Lower lobe of right lung (tissue), 2 donors: ENCODE measurements at regions not wholly inside any gene's neighbourhood (a gene's known extent, or its start where the extent isn't known, plus 50 kb on each side); places are given as distances from the start of the nearest gene placed in this dataset.
"Not testable (repeated sequence)": the region's sequence is repeated elsewhere in the genome, so short reads cannot be mapped to it uniquely, and the experiment has no call there.

Source experiments
- ATAC-seq, 2 donors: fragments of 200-7000 bp; cut with Tn5 transposase; one replicate each; pipeline ENCODE4 v1.9.1; 2020 to 2022; ENCODE audit warnings: mild to moderate bottlenecking in 2 of 2, moderate library complexity in 2 of 2
- DNase-seq: peaks from one replicate; pipeline ENCODE4 v3.0.0-alpha.2; 2020
- H3K27ac ChIP-seq: fragments of 200-600 bp; one replicate; pipeline ENCODE4 v1.8.0; 2022
- H3K27me3 ChIP-seq: fragments of 200-600 bp; one replicate; pipeline ENCODE4 v1.8.0; 2022; ENCODE audit warnings: low read depth
- H3K36me3 ChIP-seq: fragments of 200-600 bp; one replicate; pipeline ENCODE4 v1.8.0; 2022; ENCODE audit warnings: mild to moderate bottlenecking
- H3K4me1 ChIP-seq: fragments of 200-600 bp; one replicate; pipeline ENCODE4 v1.8.0; 2022
- H3K4me3 ChIP-seq: fragments of 200-600 bp; one replicate; pipeline ENCODE4 v1.8.0; 2022; ENCODE audit warnings: mild to moderate bottlenecking
- H3K9me3 ChIP-seq: fragments of 200-600 bp; one replicate; pipeline ENCODE4 v1.8.0; 2022
- intact Hi-C: fragments of 100-400 bp; cut with DNase I; formaldehyde crosslinking; loops from one replicate; pipeline ENCODE4 v1.11.0; 2022
- TF ChIP-seq, protein P1 (sequence below): fragments of 200-600 bp; IDR thresholded peaks from one replicate; pipeline ENCODE4 v1.8.0; 2022; ENCODE audit warnings: antibody characterized with exemption, mild to moderate bottlenecking
- donor health status: DM: no; HTN: yes; CAD: no; lungs with severe emphysema.

- H3K36me3 ChIP-seq: no peaks in the 10 kb centered on the region
- no peaks in the 10 kb centered on the region for H3K4me1 ChIP-seq
- DNase-seq (no peak), ATAC-seq (no peak)
- TF ChIP-seq, protein P1, sequence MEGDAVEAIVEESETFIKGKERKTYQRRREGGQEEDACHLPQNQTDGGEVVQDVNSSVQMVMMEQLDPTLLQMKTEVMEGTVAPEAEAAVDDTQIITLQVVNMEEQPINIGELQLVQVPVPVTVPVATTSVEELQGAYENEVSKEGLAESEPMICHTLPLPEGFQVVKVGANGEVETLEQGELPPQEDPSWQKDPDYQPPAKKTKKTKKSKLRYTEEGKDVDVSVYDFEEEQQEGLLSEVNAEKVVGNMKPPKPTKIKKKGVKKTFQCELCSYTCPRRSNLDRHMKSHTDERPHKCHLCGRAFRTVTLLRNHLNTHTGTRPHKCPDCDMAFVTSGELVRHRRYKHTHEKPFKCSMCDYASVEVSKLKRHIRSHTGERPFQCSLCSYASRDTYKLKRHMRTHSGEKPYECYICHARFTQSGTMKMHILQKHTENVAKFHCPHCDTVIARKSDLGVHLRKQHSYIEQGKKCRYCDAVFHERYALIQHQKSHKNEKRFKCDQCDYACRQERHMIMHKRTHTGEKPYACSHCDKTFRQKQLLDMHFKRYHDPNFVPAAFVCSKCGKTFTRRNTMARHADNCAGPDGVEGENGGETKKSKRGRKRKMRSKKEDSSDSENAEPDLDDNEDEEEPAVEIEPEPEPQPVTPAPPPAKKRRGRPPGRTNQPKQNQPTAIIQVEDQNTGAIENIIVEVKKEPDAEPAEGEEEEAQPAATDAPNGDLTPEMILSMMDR: no peak
- intact Hi-C loops: no loop called here
- H3K27me3 ChIP-seq: no peaks in the 10 kb centered on the region
- H3K9me3 ChIP-seq: no peaks in the 10 kb centered on the region
- no peak overlapping the region for H3K4me3 ChIP-seq
- H3K27ac ChIP-seq: no peak overlapping the region
Observed at GRCh38 chr4:79551555-79551954, 143.5 kb upstream of the GK2 start.

DNA sequence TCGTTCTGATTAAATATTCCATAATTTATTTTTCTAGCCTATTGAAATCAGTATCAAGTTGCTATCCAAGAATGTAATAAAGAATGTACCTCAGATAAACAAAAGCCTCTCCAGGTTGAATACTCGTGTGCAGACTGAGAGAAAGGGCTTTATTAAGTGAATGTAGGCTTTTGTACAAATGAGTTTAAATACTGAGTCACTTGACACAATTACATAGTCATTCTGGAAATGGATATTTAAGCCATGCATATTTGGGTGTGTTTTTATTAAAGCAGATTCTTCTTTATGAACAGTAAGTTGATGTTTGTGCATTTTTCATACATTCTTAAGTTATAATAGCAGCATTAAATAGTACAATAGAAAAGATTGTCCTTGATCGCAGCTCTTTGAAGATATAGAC is 139.8 kb upstream of the GK2 start:
- Histone ChIP-seq H3K4me3 (no peak overlapping the region), H3K27ac (no peak overlapping the region), H3K36me3 (no peaks in the 10 kb centered on the region), H3K9me3 (no peaks in the 10 kb centered on the region), H3K27me3 (no peaks in the 10 kb centered on the region), H3K4me1 (no peaks in the 10 kb centered on the region)
- DNase-seq: no peak
- TF ChIP-seq, protein P1: no peak
- no peak for ATAC-seq
- intact Hi-C loops: no loop called here

DNA sequence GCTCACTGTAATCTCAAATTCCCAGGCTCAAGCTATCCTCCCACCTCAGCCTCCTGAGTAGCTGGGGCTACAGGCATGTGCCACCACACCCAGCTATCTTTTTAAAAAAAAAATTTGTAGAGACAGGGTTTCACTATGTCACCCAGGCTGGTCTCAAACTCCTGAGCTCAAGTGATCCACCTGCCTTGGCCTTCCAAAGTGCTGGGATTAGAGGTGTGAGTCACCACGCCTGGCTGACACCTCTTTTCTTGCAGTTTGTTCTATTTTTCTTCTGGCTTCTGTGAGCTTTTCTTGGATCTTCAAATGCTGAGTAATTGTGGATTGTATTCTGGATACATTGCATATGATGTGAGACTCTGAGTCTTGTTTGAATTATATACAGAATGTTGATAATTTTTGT is 137.3 kb upstream of the GK2 start:
- H3K27me3 ChIP-seq, DNase-seq, ATAC-seq, H3K9me3 ChIP-seq, H3K4me1 ChIP-seq, intact Hi-C loops, H3K36me3 ChIP-seq, H3K27ac ChIP-seq, H3K4me3 ChIP-seq: not testable (repeated sequence)

DNA sequence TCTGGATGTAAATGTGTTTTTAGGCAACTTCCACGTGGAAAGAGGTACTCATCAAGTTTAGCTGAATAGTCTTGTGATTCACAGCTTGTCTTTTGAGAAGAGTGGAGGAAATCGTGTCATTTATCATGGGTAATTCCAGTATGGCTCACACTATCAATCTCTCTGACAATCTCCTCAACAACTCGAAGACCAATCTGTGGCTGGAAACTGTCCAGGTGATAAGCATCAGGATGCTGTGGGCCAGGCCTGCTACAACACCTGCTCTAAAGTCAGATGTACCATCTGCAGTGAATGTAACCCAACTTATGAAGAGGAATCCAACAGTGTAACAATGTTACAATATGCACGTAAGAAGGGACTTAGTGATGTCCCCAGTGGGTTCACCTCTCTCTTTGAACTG is 132.1 kb upstream of the GK2 start:
- no peaks in the 10 kb centered on the region for H3K36me3 ChIP-seq
- TF ChIP-seq, protein P1: no peak
- no peak overlapping the region for H3K4me3 ChIP-seq
- H3K27ac ChIP-seq: no peak overlapping the region
- H3K4me1 ChIP-seq: no peaks in the 10 kb centered on the region
- intact Hi-C loops: no loop called here
- ATAC-seq (no peak), DNase-seq (no peak)
- no peaks in the 10 kb centered on the region for H3K9me3 ChIP-seq
- no peaks in the 10 kb centered on the region for H3K27me3 ChIP-seq

GRCh38 chr4:79535516-79535915 is 127.5 kb upstream of the GK2 start:
- H3K27me3 ChIP-seq: no peaks in the 10 kb centered on the region
- DNase-seq (no peak), ATAC-seq (no peak)
- no peak overlapping the region for H3K27ac ChIP-seq
- no peak overlapping the region for H3K4me3 ChIP-seq
- TF ChIP-seq, protein P1: no peak
- H3K4me1 ChIP-seq: no peaks in the 10 kb centered on the region
- intact Hi-C loops: no loop called here
- no peaks in the 10 kb centered on the region for H3K36me3 ChIP-seq
- H3K9me3 ChIP-seq: no peaks in the 10 kb centered on the region

DNA sequence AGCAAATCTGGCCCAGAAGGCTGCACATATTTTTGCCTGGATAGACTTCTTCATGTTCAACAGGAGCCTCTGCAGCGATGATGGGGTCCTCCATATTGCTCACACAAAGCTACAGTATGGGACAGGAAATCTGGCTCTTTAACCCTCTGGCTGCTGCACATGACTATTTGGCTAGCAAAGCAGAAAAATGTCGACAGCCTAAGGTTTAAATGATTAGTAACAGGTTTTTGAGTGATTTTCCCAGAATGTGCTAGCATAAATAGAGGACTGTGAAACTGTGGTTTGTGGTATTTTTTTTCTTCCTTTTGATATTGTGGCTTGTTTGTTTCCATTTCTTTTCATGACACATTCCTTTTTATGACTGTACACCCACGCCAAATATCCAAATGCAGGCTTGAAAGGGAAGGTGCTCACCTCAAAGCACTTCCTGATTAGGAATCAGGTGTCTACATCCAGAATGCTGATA is 120.2 kb upstream of the GK2 start:
- H3K9me3 ChIP-seq: no peaks in the 10 kb centered on the region
- no peaks in the 10 kb centered on the region for H3K27me3 ChIP-seq
- DNase-seq (no peak), ATAC-seq (no peak)
- TF ChIP-seq, protein P1: no peak
- H3K27ac ChIP-seq: no peak overlapping the region
- intact Hi-C loops: no loop called here
- H3K36me3 ChIP-seq: no peaks in the 10 kb centered on the region
- H3K4me1 ChIP-seq: no peaks in the 10 kb centered on the region
- no peak overlapping the region for H3K4me3 ChIP-seq
